Osteoblast (primary cell): ENCODE measurements at regions not wholly inside any gene's neighbourhood (a gene's known extent, or its start where the extent isn't known, plus 50 kb on each side); places are given as distances from the start of the nearest gene placed in this dataset.

Experiments
- DNase-seq: peaks from one replicate; pipeline ENCODE4 v3.0.0; 2011; ENCODE audit warnings: low spot score, mixed read lengths; ENCODE audit not compliant: insufficient read length; ENCODE audit errors: missing footprints
- H2AFZ ChIP-seq: 2 replicates; pipeline ENCODE4 v1.6.0; 2011; ENCODE audit warnings: mild to moderate bottlenecking, low read length
- H3K27ac ChIP-seq: 2 replicates; pipeline ENCODE4 v1.5.1; 2011; ENCODE audit warnings: mild to moderate bottlenecking, low read depth, low read length, moderate library complexity
- H3K27me3 ChIP-seq: 2 replicates; pipeline ENCODE4 v1.6.0; 2012; ENCODE audit warnings: mild to moderate bottlenecking, control low read depth, inconsistent platforms, low read length, moderate library complexity; ENCODE audit not compliant: insufficient read depth
- H3K36me3 ChIP-seq: 2 replicates; pipeline ENCODE4 v1.5.1; 2011; ENCODE audit warnings: mild to moderate bottlenecking, low read length, control low read depth, moderate library complexity; ENCODE audit not compliant: insufficient read depth
- H3K4me1 ChIP-seq: 2 replicates; pipeline ENCODE4 v1.5.1; 2011; ENCODE audit warnings: mild to moderate bottlenecking, low read length, control low read depth, moderate library complexity; ENCODE audit not compliant: insufficient read depth
- H3K4me2 ChIP-seq: 2 replicates; pipeline ENCODE4 v1.6.0; 2011; ENCODE audit warnings: mild to moderate bottlenecking, low read length; ENCODE audit not compliant: insufficient read depth
- H3K4me3 ChIP-seq: fragments of 200-600 bp; sonication (generic); 3 replicates; pipeline ENCODE4 v1.5.1; 2012; ENCODE audit warnings: mild to moderate bottlenecking, low read length, inconsistent platforms; ENCODE audit not compliant: insufficient read depth
- H3K79me2 ChIP-seq: 2 replicates; pipeline ENCODE4 v1.6.0; 2012; ENCODE audit warnings: mild to moderate bottlenecking, low read length, control low read depth, inconsistent platforms; ENCODE audit not compliant: insufficient read depth
- H3K9me3 ChIP-seq: 2 replicates; pipeline ENCODE4 v1.5.1; 2011; ENCODE audit warnings: low read depth, low read length, control low read depth
- H4K20me1 ChIP-seq: 2 replicates; pipeline ENCODE4 v1.6.0; 2012; ENCODE audit warnings: mild to moderate bottlenecking, low read length, control low read depth; ENCODE audit not compliant: insufficient read depth
- CTCF ChIP-seq: IDR thresholded peaks from 2 replicates; pipeline ENCODE4 v1.5.1; 2011; ENCODE audit warnings: mild to moderate bottlenecking, low read depth, low read length, moderate library complexity; ENCODE audit errors: extremely low read depth

GRCh38 chrX:10077425-10078188 lies 79.2 kb upstream of the CLCN4 start:
- no peak overlapping the region for H2AFZ ChIP-seq
- H4K20me1 ChIP-seq = peaks cover 8% of the 10 kb centered on the region
- H3K4me1 ChIP-seq = peaks cover 6% of the 10 kb centered on the region
- H3K36me3 ChIP-seq = peaks cover 16% of the 10 kb centered on the region
- peaks cover 3% of the 10 kb centered on the region for H3K79me2 ChIP-seq
- H3K4me3 ChIP-seq = no peak overlapping the region
- H3K27me3 ChIP-seq = no peaks in the 10 kb centered on the region
- TF ChIP-seq CTCF = no peak
- DNase-seq = no peak
- H3K9me3 ChIP-seq = no peaks in the 10 kb centered on the region
- no peak overlapping the region for H3K27ac ChIP-seq
- no peak overlapping the region for H3K4me2 ChIP-seq

- peaks cover 16% of the 10 kb centered on the region for H3K36me3 ChIP-seq
- H3K27me3 ChIP-seq = no peaks in the 10 kb centered on the region
- no peak overlapping the region for H2AFZ ChIP-seq
- no peak for TF ChIP-seq CTCF
- no peak overlapping the region for H3K4me2 ChIP-seq
- H3K79me2 ChIP-seq = peaks cover 3% of the 10 kb centered on the region
- H3K4me1 ChIP-seq = peaks cover 12% of the 10 kb centered on the region
- H3K9me3 ChIP-seq = no peaks in the 10 kb centered on the region
- no peak for DNase-seq
- no peak overlapping the region for H3K4me3 ChIP-seq
- no peak overlapping the region for H3K27ac ChIP-seq
- H4K20me1 ChIP-seq = peaks cover 3% of the 10 kb centered on the region
Observed at GRCh38 chrX:10078266-10078665, 78.5 kb upstream of the CLCN4 start.

- no peaks in the 10 kb centered on the region for H3K27me3 ChIP-seq
- peaks cover 3% of the 10 kb centered on the region for H3K79me2 ChIP-seq
- no peak overlapping the region for H2AFZ ChIP-seq
- no peak overlapping the region for H3K4me3 ChIP-seq
- peaks cover 18% of the 10 kb centered on the region for H3K4me1 ChIP-seq
- H3K4me2 ChIP-seq = no peak overlapping the region
- peaks cover 16% of the 10 kb centered on the region for H3K36me3 ChIP-seq
- TF ChIP-seq CTCF = no peak
- no peak for DNase-seq
- H3K27ac ChIP-seq = no peak overlapping the region
- H3K9me3 ChIP-seq = no peaks in the 10 kb centered on the region
- peaks cover 3% of the 10 kb centered on the region for H4K20me1 ChIP-seq
Observed at GRCh38 chrX:10079231-10079630, 77.5 kb upstream of the CLCN4 start.

GRCh38 chrX:10083809-10084208 lies 73.0 kb upstream of the CLCN4 start:
- Histone ChIP-seq H3K9me3 (no peaks in the 10 kb centered on the region), H4K20me1 (peaks cover 3% of the 10 kb centered on the region), H3K4me2 (no peak overlapping the region), H3K4me1 (peaks cover 13% of the 10 kb centered on the region), H3K79me2 (peaks cover 2% of the 10 kb centered on the region), H3K27ac (no peak overlapping the region), H3K36me3 (peaks cover 15% of the 10 kb centered on the region), H3K4me3 (no peak overlapping the region), H3K27me3 (no peaks in the 10 kb centered on the region), H2AFZ (no peak overlapping the region)
- DNase-seq = no peak
- no peak for TF ChIP-seq CTCF
